ENCODE measurements at regions not wholly inside any gene's neighbourhood (a gene's known extent, or its start where the extent isn't known, plus 50 kb on each side); places are given as distances from the start of the nearest gene placed in this dataset.
"Not testable (repeated sequence)": the region's sequence is repeated elsewhere in the genome, so short reads cannot be mapped to it uniquely, and the experiment has no call there.

- TF ChIP-seq CTCF (IDR thresholded peaks at IDR 0.05; ENCODE audit: low read depth, low read length), result no peak
- DNase-seq (ENCODE audit: extremely low read depth, low read depth), result no peak
Measured at GRCh38 chr16:77488652-77489051, 53.8 kb upstream of the ADAMTS18 start.

DNA sequence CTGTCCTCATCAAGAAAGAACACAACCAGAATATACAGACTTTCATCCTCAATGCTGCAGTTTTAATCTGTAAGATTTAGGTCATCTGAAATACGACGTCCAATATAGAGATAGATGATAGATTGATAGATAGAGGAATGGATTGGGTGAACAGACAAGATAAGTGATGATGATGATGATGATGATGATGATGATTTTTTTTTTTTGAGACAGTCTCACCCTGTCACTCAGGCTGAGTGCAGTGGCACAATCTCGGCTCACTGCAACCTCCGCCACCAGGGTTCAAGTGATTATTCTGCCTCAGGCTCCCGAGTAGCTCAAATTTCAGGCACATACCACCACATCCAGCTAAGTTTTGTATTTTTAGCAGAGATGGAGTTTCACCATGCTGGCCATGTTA is 56.3 kb upstream of the ADAMTS18 start:
- no peak for TF ChIP-seq CTCF (IDR thresholded peaks at IDR 0.05; ENCODE audit: low read depth, low read length)
- DNase-seq (ENCODE audit: extremely low read depth, low read depth), result no peak

DNA sequence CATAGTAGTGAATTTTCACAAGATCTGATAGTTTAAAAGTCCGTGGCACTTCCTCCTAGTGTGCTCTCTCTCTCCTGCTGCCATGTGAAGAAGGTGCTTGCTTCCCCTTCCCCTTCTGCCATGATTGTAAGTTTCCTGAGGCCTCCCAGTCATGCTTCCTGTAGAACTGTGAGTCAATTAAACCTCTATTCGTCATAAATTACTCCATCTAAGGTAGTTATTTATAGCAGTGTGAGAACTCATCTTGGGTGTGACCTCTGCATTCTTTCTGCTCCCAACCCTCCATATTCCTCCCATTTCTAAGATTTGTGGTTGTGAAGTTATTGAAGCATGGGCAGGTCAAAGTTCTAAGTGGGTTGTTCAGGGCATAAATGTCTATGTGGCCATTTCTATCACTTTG is 62.1 kb upstream of the ADAMTS18 start:
- no peak for TF ChIP-seq CTCF (IDR thresholded peaks at IDR 0.05; ENCODE audit: low read depth, low read length)
- no peak for DNase-seq (ENCODE audit: extremely low read depth, low read depth)

GRCh38 chr16:77499373-77500285 is 64.8 kb upstream of the ADAMTS18 start:
- DNase-seq (ENCODE audit: extremely low read depth, low read depth), result peak; percentile 27
- TF ChIP-seq CTCF (IDR thresholded peaks at IDR 0.05; ENCODE audit: low read depth, low read length), result no peak

- no peak for TF ChIP-seq CTCF (IDR thresholded peaks at IDR 0.05; ENCODE audit: low read depth, low read length)
- no peak for DNase-seq (ENCODE audit: extremely low read depth, low read depth)
Measured at GRCh38 chr16:77500286-77500598, 65.4 kb upstream of the ADAMTS18 start.

DNA sequence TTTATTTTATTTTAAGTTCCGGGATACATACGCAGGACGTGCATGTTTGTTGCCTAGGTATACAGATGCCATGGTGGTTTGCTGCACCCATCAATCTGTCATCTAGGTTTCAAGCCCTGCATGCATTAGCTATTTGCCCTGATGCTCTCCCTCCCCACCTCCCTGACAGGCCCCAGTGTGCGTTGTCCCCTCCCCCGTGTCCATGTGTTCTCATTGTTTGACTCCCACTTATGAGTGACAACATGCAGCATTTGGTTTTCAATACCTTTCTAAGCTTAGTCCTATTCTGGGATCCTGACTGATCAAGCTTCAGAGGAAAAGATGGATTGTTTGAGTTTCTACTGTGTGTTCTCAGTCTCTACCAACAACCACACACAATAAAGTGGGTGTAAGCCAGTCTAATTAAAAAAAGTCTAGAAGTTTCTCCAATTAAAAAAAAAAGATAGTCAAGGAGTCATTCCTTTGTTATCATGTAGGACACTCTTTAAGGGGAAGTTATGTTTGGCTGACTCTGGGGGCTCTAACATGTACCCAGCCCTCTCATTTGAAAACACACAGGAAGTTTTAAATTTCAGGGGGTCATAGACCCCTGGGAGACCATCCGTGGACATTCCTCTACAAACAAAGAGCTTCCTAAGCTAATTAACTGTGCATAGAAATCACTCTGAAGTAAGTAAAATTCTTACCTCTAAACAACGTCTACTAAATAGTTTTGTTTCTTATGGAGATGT is 66.3 kb upstream of the ADAMTS18 start:
- no peak for TF ChIP-seq CTCF (IDR thresholded peaks at IDR 0.05; ENCODE audit: low read depth, low read length)
- no peak for DNase-seq (ENCODE audit: extremely low read depth, low read depth)

DNA sequence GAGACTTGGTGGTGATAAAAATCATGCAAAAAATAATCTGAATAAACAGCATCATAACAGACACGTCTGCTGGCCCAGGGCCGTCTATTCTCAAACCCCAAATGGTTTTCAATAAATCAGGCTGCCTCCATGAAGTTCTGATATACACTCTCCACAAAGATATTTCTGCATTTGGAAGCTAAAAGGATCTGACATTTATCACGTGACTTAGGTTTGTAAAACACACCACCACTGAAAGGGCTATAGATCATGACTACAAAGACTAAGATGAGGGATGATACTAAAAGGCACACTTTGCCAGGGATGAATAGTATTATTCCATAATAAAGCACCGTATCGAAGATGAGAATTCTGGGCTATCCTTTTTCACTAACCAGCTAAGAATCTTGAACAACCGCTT is 67.6 kb upstream of the ADAMTS18 start:
- no peak for DNase-seq (ENCODE audit: extremely low read depth, low read depth)
- no peak for TF ChIP-seq CTCF (IDR thresholded peaks at IDR 0.05; ENCODE audit: low read depth, low read length)

GRCh38 chr16:77506492-77506891 is 71.7 kb upstream of the ADAMTS18 start:
- not testable (repeated sequence) for DNase-seq (ENCODE audit: extremely low read depth, low read depth)

Measured in AG09319 (cell line).